Lung (tissue), 11 donors: ENCODE measurements at regions not wholly inside any gene's neighbourhood (a gene's known extent, or its start where the extent isn't known, plus 50 kb on each side); places are given as distances from the start of the nearest gene placed in this dataset.

ENCODE experiments used
- ATAC-seq: fragments of 200-7000 bp; cut with Tn5 transposase; one replicate; pipeline ENCODE4 v1.9.1; 2020; ENCODE audit warnings: moderate number of reproducible peaks; ENCODE audit not compliant: insufficient read depth, low FRiP score
- DNase-seq, 3 donors: peaks; one replicate each; pipeline ENCODE4 v3.0.0-alpha.2; 2013 to 2017
- H3K27ac ChIP-seq, 2 donors: one replicate each; pipeline ENCODE4 v1.5.1; 2013; ENCODE audit warnings: mild to moderate bottlenecking in 2 of 2, moderate library complexity in 2 of 2, control low read depth in 1 of 2, inconsistent platforms in 1 of 2, low read depth in 1 of 2, low read length in 1 of 2
- H3K27me3 ChIP-seq, 3 donors: one replicate each; pipeline ENCODE4 v1.5.1; 2013; ENCODE audit warnings: low read length in 2 of 3; ENCODE audit not compliant: control insufficient read depth in 3 of 3, insufficient read depth in 3 of 3
- H3K36me3 ChIP-seq, 4 donors: one replicate each; pipeline ENCODE4 v1.5.1; 2013; ENCODE audit warnings: low read length in 4 of 4, mild to moderate bottlenecking in 1 of 4, moderate library complexity in 1 of 4; ENCODE audit not compliant: control insufficient read depth in 4 of 4, insufficient read depth in 4 of 4
- H3K4me1 ChIP-seq, 5 donors: one replicate each; pipeline ENCODE4 v1.5.1; 2013; ENCODE audit warnings: low read length in 5 of 5, mild to moderate bottlenecking in 2 of 5, moderate library complexity in 1 of 5; ENCODE audit not compliant: control insufficient read depth in 5 of 5, insufficient read depth in 5 of 5
- H3K4me3 ChIP-seq: one replicate; pipeline ENCODE4 v1.5.1; 2013; ENCODE audit warnings: mild to moderate bottlenecking, control low read depth, moderate library complexity
- H3K9ac ChIP-seq, 2 donors: one replicate each; pipeline ENCODE4 v1.5.1; 2013; ENCODE audit warnings: low read length in 2 of 2, control low read depth in 1 of 2; ENCODE audit not compliant: insufficient read depth in 1 of 2
- H3K9me3 ChIP-seq, 4 donors: one replicate each; pipeline ENCODE4 v1.5.1; 2013; ENCODE audit warnings: low read length in 3 of 4, mild to moderate bottlenecking in 1 of 4, moderate library complexity in 1 of 4; ENCODE audit not compliant: control insufficient read depth in 4 of 4, insufficient read depth in 3 of 4
- CTCF ChIP-seq: IDR thresholded peaks from 2 replicates; pipeline ENCODE4 v1.5.1; 2012; ENCODE audit warnings: mild to moderate bottlenecking; ENCODE audit errors: control extremely low read depth, extremely low read depth
- WGBS, 2 donors: extraction: QIAGEN DNeasy Blood & Tissue Kit; methylation state at CpG; one replicate each; pipeline ENCODE4 v1.1.7; 2013; 5-methylcytosine and 5-hydroxymethylcytosine counted together
- donor health status: control.
- donor health status: control.
- donor health status: Bipolar disorder and iron deficiency.
- donor health status: healthy.
- donor health status: DM: yes; HTN: yes; CAD: no.

GRCh38 chr10:49463605-49464004, 67.7 kb upstream of the DRGX start:
- Histone ChIP-seq H3K27ac (no peak overlapping the region), H3K27me3 (no peaks in the 10 kb centered on the region), H3K9ac (no peak overlapping the region), H3K4me3 (no peak overlapping the region), H3K36me3 (peaks cover 10 to 25% (median 15%) of the 10 kb centered on the region in 4 donors), H3K9me3 (peaks cover 0 to 8% (median 1%) of the 10 kb centered on the region in 4 donors), H3K4me1 (no peaks in the 10 kb centered on the region)
- WGBS, 2 donors: 72 to 73% methylated on average over 4 of the region's 4 CpGs
- ATAC-seq (no peak), DNase-seq (no peak)
- no peak for TF ChIP-seq CTCF

DNA sequence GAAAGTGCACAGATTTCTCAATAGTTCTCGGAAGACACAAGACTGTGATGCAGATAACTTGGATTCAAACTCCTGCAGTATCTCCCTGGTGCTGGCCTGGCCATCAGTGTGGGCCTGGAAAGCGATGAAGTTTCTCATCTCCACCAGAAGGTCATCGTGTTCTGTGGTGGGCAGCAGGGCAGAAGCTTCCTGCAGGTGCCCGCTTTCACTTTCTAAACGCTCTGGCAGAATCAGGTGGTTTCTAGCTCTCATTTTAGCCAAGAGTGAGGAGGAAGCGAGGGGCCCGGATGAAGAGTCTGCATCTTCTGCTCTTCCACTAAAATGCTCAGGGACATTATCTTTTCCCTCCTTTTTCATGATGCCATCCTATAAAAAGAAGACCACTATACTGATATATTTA, 63.0 kb upstream of the DRGX start:
- DNase-seq (no peak), ATAC-seq (no peak)
- H3K27ac ChIP-seq: no peak overlapping the region
- TF ChIP-seq CTCF: no peak
- peaks cover 9 to 28% (median 20%) of the 10 kb centered on the region in 4 donors for H3K36me3 ChIP-seq
- no peak overlapping the region for H3K4me3 ChIP-seq
- no peak overlapping the region for H3K9ac ChIP-seq
- WGBS, 2 donors: 92 to 96% methylated on average over 7 of the region's 7 CpGs
- peaks cover 0 to 7% (median 0%) of the 10 kb centered on the region in 5 donors for H3K4me1 ChIP-seq
- peaks cover 3 to 9% (median 4%) of the 10 kb centered on the region in 4 donors for H3K9me3 ChIP-seq
- H3K27me3 ChIP-seq: no peaks in the 10 kb centered on the region

DNA sequence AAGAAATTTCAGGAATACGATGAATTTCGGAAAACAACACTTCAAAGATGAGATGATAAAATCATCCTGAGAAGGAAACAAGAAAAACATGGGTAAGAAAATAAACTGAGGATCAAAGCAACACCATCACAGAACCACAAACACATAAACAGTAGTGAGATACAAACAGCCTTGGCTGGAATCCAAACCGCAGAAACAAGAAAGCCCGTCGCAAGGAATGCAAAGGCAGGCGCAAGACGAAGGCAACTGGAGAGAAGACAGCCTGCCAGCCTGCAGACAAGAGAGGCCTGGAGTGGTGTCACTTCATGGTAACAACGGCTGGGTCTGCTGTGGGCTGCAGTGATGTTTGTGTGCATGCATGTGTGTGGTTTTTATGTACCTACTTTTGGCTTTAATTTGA, 61.8 kb upstream of the DRGX start:
- Histone ChIP-seq H3K9me3 (peaks cover 3 to 14% (median 5%) of the 10 kb centered on the region in 4 donors), H3K27me3 (no peaks in the 10 kb centered on the region), H3K4me3 (no peak overlapping the region), H3K4me1 (peaks cover 0 to 7% (median 0%) of the 10 kb centered on the region in 5 donors), H3K36me3 (peaks cover 9 to 31% (median 21%) of the 10 kb centered on the region in 4 donors), H3K9ac (no peak overlapping the region), H3K27ac (no peak overlapping the region)
- no peak for TF ChIP-seq CTCF
- DNase-seq (peak; percentile 65 to 82 (median 77)), ATAC-seq (no peak)
- WGBS, 2 donors: 79 to 86% methylated on average over 8 of the region's 8 CpGs

DNA sequence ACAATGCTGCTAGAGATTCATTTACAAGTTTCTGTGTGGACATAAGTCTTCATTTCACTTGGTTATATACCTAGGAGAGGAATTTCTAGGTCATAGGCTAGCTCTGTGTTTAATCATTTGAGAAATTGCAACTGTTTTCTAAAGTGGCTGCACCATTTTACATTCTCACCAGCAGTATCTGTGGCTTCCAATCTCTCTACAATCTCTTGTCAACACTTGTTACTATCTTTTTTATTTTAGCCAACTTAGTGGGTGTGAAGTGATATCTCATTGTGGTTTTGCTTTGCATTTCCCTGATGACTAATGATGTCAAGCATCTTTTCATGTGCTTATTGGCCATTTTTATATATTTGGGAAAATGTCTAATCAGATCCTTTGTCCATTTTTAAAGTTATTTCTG, 53.0 kb upstream of the DRGX start:
- Histone ChIP-seq H3K27me3 (no peaks in the 10 kb centered on the region), H3K27ac (no peak overlapping the region), H3K4me1 (no peaks in the 10 kb centered on the region), H3K36me3 (peaks cover 0 to 3% (median 1%) of the 10 kb centered on the region in 4 donors), H3K9me3 (peaks cover 0 to 17% (median 2%) of the 10 kb centered on the region in 4 donors), H3K4me3 (no peak overlapping the region), H3K9ac (no peak overlapping the region)
- TF ChIP-seq CTCF: no peak
- DNase-seq (no peak), ATAC-seq (no peak)
